ENCODE measurements at regions not wholly inside any gene's neighbourhood (a gene's known extent, or its start where the extent isn't known, plus 50 kb on each side); places are given as distances from the start of the nearest gene placed in this dataset.

- Histone ChIP-seq H3K27ac (ENCODE audit: low read depth in 1 of 2, low read length in 2 of 2) (no peak overlapping the region), H3K4me2 (replicated peaks; ENCODE audit: extremely low read depth, low read length, poor library complexity, severe bottlenecking) (no peak overlapping the region), H4K20me1 (ENCODE audit: insufficient read depth, low read length) (no peaks in the 10 kb centered on the region), H3K79me2 (ENCODE audit: insufficient read depth, low read length) (no peaks in the 10 kb centered on the region), H3K36me3 (replicated peaks in 1 of 2; ENCODE audit: control insufficient read depth in 1 of 2, insufficient read depth in 2 of 2, low read length in 2 of 2) (no peaks in the 10 kb centered on the region), H3K9ac (ENCODE audit: insufficient read depth, low read length, poor library complexity, severe bottlenecking) (no peak overlapping the region), H3K27me3 (ENCODE audit: control insufficient read depth in 2 of 2, insufficient read depth in 2 of 2, low read length in 2 of 2) (no peaks in the 10 kb centered on the region), H3K9me3 (replicated peaks in 1 of 2; ENCODE audit: control insufficient read depth in 1 of 2, insufficient read depth in 1 of 2, low read length in 2 of 2) (peaks cover 6 to 10% of the 10 kb centered on the region in 2 donors), H3K4me3 (replicated peaks in 1 of 3; ENCODE audit: low read depth in 2 of 3, low read length in 3 of 3) (no peak overlapping the region), H2AFZ (ENCODE audit: insufficient read depth, low read depth, low read length, poor library complexity, severe bottlenecking) (no peak overlapping the region), H3K4me1 (ENCODE audit: control insufficient read depth in 1 of 2, insufficient read depth in 2 of 2, low read length in 2 of 2) (no peaks in the 10 kb centered on the region)
- no peak for DNase-seq
- no peak overlapping the region for H3K4me3 Mint-ChIP-seq
- no peak for TF ChIP-seq CTCF (IDR thresholded peaks at IDR 0.05)
- H3K36me3 Mint-ChIP-seq = no peaks in the 10 kb centered on the region
- no peak overlapping the region for H3K27ac Mint-ChIP-seq
- H3K4me1 Mint-ChIP-seq = no peaks in the 10 kb centered on the region
- H3K9me3 Mint-ChIP-seq = peaks cover 0 to 14% (median 4%) of the 10 kb centered on the region in 7 donors
- WGBS (ENCODE audit: insufficient coverage) = no CpG with 5 or more reads among the region's 1 CpG
- no peaks in the 10 kb centered on the region for H3K27me3 Mint-ChIP-seq (ENCODE audit: low read depth in 3 of 3)
- intact Hi-C loops (cut with micrococcal nuclease) = no loop called here
Observed at GRCh38 chr13:74927823-74928222, 554.1 kb downstream of the TBC1D4 start.

GRCh38 chr13:74922963-74923362, 559.0 kb downstream of the TBC1D4 start:
- no peaks in the 10 kb centered on the region for H4K20me1 ChIP-seq (ENCODE audit: insufficient read depth, low read length)
- no peak overlapping the region for H3K4me2 ChIP-seq (replicated peaks; ENCODE audit: extremely low read depth, low read length, poor library complexity, severe bottlenecking)
- no peaks in the 10 kb centered on the region for H3K27me3 Mint-ChIP-seq (ENCODE audit: low read depth in 3 of 3)
- peaks cover 6 to 16% of the 10 kb centered on the region in 2 donors for H3K9me3 ChIP-seq (replicated peaks in 1 of 2; ENCODE audit: control insufficient read depth in 1 of 2, insufficient read depth in 1 of 2, low read length in 2 of 2)
- H3K36me3 ChIP-seq (replicated peaks in 1 of 2; ENCODE audit: control insufficient read depth in 1 of 2, insufficient read depth in 2 of 2, low read length in 2 of 2) = no peaks in the 10 kb centered on the region
- no peak for TF ChIP-seq CTCF (IDR thresholded peaks at IDR 0.05)
- H3K36me3 Mint-ChIP-seq = no peaks in the 10 kb centered on the region
- H3K4me1 ChIP-seq (ENCODE audit: control insufficient read depth in 1 of 2, insufficient read depth in 2 of 2, low read length in 2 of 2) = no peaks in the 10 kb centered on the region
- WGBS (ENCODE audit: insufficient coverage) = 78% methylated on average over 1 of the region's 2 CpGs
- H3K9ac ChIP-seq (ENCODE audit: insufficient read depth, low read length, poor library complexity, severe bottlenecking) = no peak overlapping the region
- H3K4me3 ChIP-seq (replicated peaks in 1 of 3; ENCODE audit: low read depth in 2 of 3, low read length in 3 of 3) = no peak overlapping the region
- no peak overlapping the region for H2AFZ ChIP-seq (ENCODE audit: insufficient read depth, low read depth, low read length, poor library complexity, severe bottlenecking)
- no peaks in the 10 kb centered on the region for H3K27me3 ChIP-seq (ENCODE audit: control insufficient read depth in 2 of 2, insufficient read depth in 2 of 2, low read length in 2 of 2)
- DNase-seq = no peak
- peaks cover 0 to 5% (median 3%) of the 10 kb centered on the region in 7 donors for H3K9me3 Mint-ChIP-seq
- no peaks in the 10 kb centered on the region for H3K4me1 Mint-ChIP-seq
- no peak overlapping the region for H3K4me3 Mint-ChIP-seq
- H3K27ac ChIP-seq (ENCODE audit: low read depth in 1 of 2, low read length in 2 of 2) = no peak overlapping the region
- H3K79me2 ChIP-seq (ENCODE audit: insufficient read depth, low read length) = no peaks in the 10 kb centered on the region
- intact Hi-C loops (cut with micrococcal nuclease) = no loop called here
- no peak overlapping the region for H3K27ac Mint-ChIP-seq

Data from CD14-positive monocyte (primary cell).